ENCODE measurements at regions not wholly inside any gene's neighbourhood (a gene's known extent, or its start where the extent isn't known, plus 50 kb on each side); places are given as distances from the start of the nearest gene placed in this dataset.

GRCh38 chr6:4550227-4550597, 226.0 kb upstream of the CDYL start:
- no peaks in the 10 kb centered on the region for H3K4me1 Mint-ChIP-seq
- no peaks in the 10 kb centered on the region for H3K9me3 Mint-ChIP-seq
- H3K36me3 ChIP-seq (ENCODE audit: control insufficient read depth, insufficient read depth, low read length) = no peaks in the 10 kb centered on the region
- no peaks in the 10 kb centered on the region for H3K27me3 ChIP-seq (ENCODE audit: control insufficient read depth, insufficient read depth, low read length, poor library complexity, severe bottlenecking)
- no peaks in the 10 kb centered on the region for H3K9me3 ChIP-seq (ENCODE audit: control insufficient read depth, low read length)
- H3K4me3 Mint-ChIP-seq = no peak overlapping the region
- no peaks in the 10 kb centered on the region for H3K36me3 Mint-ChIP-seq (ENCODE audit: low read depth)
- no peaks in the 10 kb centered on the region for H3K4me1 ChIP-seq (ENCODE audit: control insufficient read depth, insufficient read depth, low read length)
- DNase-seq = no peak
- WGBS, 2 experiments (ENCODE audit: insufficient coverage in 1 of 2, insufficient read length in 1 of 2) = 100% methylated on average over 1 of the region's 1 CpG; no CpG with 5 or more reads in 1 of the 2 experiments
- no peak overlapping the region for H3K4me3 ChIP-seq (ENCODE audit: low read length)
- H3K27ac Mint-ChIP-seq = no peak overlapping the region
- no peak for TF ChIP-seq CTCF (conservative IDR thresholded peaks at IDR 0.05)
- no peak overlapping the region for H3K27ac ChIP-seq (ENCODE audit: low read depth, low read length)
- H3K9ac ChIP-seq (ENCODE audit: extremely low read depth, low read length, poor library complexity, severe bottlenecking) = no peak overlapping the region
- H3K27me3 Mint-ChIP-seq (ENCODE audit: insufficient read depth) = peaks cover 4% of the 10 kb centered on the region

- Histone ChIP-seq H3K4me3 (ENCODE audit: low read length) (no peak overlapping the region), H3K9me3 (ENCODE audit: control insufficient read depth, low read length) (no peaks in the 10 kb centered on the region), H3K9ac (ENCODE audit: extremely low read depth, low read length, poor library complexity, severe bottlenecking) (no peak overlapping the region), H3K27ac (ENCODE audit: low read depth, low read length) (no peak overlapping the region), H3K4me1 (ENCODE audit: control insufficient read depth, insufficient read depth, low read length) (no peaks in the 10 kb centered on the region), H3K36me3 (ENCODE audit: control insufficient read depth, insufficient read depth, low read length) (no peaks in the 10 kb centered on the region), H3K27me3 (ENCODE audit: control insufficient read depth, insufficient read depth, low read length, poor library complexity, severe bottlenecking) (no peaks in the 10 kb centered on the region)
- DNase-seq = no peak
- Mint-ChIP-seq H3K36me3 (ENCODE audit: low read depth) (no peaks in the 10 kb centered on the region), H3K4me3 (no peak overlapping the region), H3K27me3 (ENCODE audit: insufficient read depth) (peaks cover 4% of the 10 kb centered on the region), H3K4me1 (no peaks in the 10 kb centered on the region), H3K27ac (no peak overlapping the region), H3K9me3 (no peaks in the 10 kb centered on the region)
- 95 to 97% methylated on average over 10 to 23 of the region's 23 CpGs for WGBS, 2 experiments (ENCODE audit: insufficient coverage in 1 of 2, insufficient read length in 1 of 2)
- TF ChIP-seq CTCF (conservative IDR thresholded peaks at IDR 0.05) = no peak
Observed at GRCh38 chr6:4549556-4550226, 226.5 kb upstream of the CDYL start.

GRCh38 chr6:4545893-4546292, 230.3 kb upstream of the CDYL start:
- H3K9ac ChIP-seq (ENCODE audit: extremely low read depth, low read length, poor library complexity, severe bottlenecking) = no peak overlapping the region
- no peaks in the 10 kb centered on the region for H3K27me3 ChIP-seq (ENCODE audit: control insufficient read depth, insufficient read depth, low read length, poor library complexity, severe bottlenecking)
- no peaks in the 10 kb centered on the region for H3K27me3 Mint-ChIP-seq (ENCODE audit: insufficient read depth)
- no peaks in the 10 kb centered on the region for H3K4me1 ChIP-seq (ENCODE audit: control insufficient read depth, insufficient read depth, low read length)
- no peak for TF ChIP-seq CTCF (conservative IDR thresholded peaks at IDR 0.05)
- H3K4me3 ChIP-seq (ENCODE audit: low read length) = no peak overlapping the region
- no peaks in the 10 kb centered on the region for H3K36me3 Mint-ChIP-seq (ENCODE audit: low read depth)
- H3K27ac Mint-ChIP-seq = no peak overlapping the region
- no peaks in the 10 kb centered on the region for H3K36me3 ChIP-seq (ENCODE audit: control insufficient read depth, insufficient read depth, low read length)
- H3K27ac ChIP-seq (ENCODE audit: low read depth, low read length) = no peak overlapping the region
- DNase-seq = no peak
- no peak overlapping the region for H3K4me3 Mint-ChIP-seq
- no peaks in the 10 kb centered on the region for H3K9me3 ChIP-seq (ENCODE audit: control insufficient read depth, low read length)
- H3K9me3 Mint-ChIP-seq = no peaks in the 10 kb centered on the region
- no peaks in the 10 kb centered on the region for H3K4me1 Mint-ChIP-seq
- WGBS, 2 experiments (ENCODE audit: insufficient coverage in 1 of 2, insufficient read length in 1 of 2) = 66 to 69% methylated on average over 4 of the region's 4 CpGs

All from endodermal cell (in vitro differentiated cells).